Endometrium (tissue), 2 donors: ENCODE measurements at regions not wholly inside any gene's neighbourhood (a gene's known extent, or its start where the extent isn't known, plus 50 kb on each side); places are given as distances from the start of the nearest gene placed in this dataset.

Experiments
- FAIRE-seq: peaks from 2 replicates; lab custom pipeline; 2012; peaks lifted over from hg19 to GRCh38; lab: Jason Lieb, UNC
- donor health status: control.
- donor health status: control.

DNA sequence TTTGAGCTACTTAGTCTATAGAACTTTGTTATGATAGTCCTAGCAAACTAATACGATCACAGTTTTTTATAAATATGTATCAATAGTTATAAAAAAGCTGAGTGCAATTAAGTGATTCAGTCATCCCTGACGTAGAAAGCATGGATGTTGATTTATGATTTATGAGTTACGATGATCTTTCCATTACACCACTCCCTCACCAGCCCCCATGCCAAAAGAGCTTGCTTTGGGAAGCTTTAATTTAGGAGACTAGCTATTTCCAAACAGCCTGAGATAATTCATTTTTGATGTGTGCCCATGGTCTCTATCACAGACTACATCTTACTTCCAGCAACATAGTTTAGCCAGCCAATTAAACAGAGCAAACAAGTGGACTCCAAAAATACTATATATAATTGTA, 256.8 kb downstream of the GABRG2 start:
- no peak for FAIRE-seq

DNA sequence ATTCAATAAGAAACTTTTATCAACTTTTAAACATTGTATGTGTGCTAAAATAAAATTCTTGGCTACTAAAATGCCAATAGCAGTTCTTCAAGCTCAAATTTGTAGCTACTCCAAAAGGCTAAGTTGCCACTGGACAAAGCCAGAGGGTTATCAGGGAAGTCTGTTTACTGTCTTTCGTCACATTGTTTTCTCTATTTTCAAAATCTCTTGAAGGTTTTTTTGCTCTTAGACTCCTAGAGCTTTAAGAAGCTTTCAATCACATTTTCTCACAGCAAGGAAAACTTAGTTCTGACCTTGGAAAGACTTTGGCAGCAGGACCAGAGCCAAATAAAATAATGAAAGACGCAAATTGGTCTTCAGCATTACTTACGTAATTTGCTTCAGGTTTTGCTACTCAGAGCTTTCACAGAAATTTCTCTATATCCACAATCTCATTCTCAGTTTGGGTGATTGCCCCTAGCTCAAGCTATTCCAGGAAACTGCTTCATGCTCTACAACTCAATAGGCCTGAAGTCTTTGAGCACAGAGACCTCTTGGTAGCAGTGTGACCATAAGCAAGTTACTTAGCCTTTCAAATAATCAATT, 257.7 kb downstream of the GABRG2 start:
- FAIRE-seq: no peak

DNA sequence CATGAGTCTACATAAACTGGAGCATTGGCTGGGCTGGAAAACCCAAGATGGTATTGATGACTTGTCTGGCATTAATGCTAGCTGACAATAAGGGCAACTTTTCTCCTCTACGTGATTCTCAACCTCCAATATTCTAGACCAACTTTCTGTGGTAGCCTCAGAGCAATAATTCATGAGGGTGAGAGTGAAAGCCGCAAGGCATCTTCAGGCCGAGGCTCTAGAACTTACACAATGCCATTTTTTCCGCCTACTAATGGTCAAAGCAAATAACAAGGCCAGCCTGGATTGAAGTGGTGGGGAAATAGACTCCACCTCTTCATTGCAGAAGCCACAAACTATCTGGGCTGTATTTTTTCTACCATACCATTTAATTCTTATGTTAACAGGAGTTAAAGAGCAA, 267.4 kb downstream of the GABRG2 start:
- no peak for FAIRE-seq

DNA sequence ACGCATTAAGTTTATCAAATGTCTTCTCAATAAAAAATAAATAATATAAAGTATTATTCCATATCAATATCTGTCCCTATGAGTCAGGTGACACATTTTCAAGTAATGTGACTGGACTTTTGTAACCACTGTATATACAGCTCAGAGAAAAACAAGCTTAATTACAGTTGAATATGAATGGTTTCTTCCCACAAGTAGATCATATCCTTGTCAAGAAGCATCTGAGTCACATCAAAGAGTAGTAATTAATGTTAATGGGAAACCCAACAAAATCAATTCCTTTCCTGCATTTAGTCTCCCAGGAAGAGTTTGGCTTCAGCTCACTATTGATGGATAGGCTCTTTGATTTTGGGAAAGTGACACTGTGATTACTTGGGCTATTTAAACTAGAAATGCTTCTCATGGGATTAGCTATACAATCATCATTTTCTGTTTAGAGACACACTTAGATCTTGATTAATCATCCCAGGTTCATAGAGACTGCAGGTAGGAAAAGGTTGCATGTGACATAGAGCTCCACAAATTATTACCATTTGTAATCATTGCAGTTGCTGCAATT, 292.9 kb downstream of the GABRG2 start:
- no peak for FAIRE-seq

DNA sequence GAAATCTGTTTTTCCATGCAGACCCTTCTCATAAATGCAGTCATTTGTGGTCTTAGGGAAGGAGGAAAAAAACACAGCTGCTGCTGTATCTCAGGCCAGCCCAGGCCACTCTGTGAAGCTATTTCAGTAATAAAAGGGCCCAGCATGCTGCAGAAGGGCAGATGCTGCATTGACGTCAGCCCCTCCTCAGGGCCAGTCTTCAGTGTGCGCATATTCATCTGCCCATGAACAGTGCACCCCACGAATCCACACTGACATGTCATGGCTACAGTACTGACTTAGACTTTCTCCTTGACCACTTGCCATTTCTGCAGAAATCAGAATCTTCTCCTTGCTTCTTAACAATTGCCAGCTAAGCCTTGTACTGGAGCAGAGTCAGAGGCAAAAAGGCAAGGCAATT, 304.7 kb downstream of the GABRG2 start:
- FAIRE-seq: no peak

DNA sequence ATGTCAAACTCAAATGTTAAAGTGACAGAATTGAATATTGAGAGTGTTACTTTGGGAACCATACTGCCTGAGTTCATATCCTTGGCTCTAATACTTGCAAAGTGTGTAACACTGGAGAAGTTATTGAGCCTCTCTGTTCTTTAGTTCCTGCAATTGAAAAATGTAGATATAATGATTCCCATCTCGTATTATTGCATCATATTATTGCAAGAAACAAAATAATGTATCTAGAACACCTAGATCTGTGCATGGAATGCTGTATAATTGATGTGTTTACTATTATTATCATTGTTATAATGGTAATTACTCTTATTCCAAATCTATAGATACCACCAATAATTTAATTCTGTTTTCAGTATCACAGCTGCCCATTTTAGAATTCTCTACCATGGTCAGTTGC, 310.3 kb downstream of the GABRG2 start:
- FAIRE-seq: no peak

DNA sequence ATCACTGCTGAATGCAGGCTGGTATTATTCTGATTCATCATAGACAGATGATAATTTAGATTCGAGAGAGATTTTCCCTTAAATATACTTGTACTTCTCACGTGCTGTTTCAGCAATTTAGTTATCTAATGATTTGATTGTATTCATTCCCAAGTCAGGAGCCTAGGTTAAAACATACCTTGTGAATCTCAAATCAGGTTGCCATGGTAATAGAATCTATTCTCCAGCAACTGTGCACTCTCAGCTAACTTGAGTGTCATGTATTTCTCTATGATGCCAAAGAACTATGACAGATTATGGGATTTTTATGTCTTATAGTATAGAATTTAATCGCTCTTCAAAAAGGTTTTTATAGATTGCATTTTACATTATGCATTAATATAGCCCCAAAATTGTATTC, 315.3 kb downstream of the GABRG2 start:
- FAIRE-seq: no peak

DNA sequence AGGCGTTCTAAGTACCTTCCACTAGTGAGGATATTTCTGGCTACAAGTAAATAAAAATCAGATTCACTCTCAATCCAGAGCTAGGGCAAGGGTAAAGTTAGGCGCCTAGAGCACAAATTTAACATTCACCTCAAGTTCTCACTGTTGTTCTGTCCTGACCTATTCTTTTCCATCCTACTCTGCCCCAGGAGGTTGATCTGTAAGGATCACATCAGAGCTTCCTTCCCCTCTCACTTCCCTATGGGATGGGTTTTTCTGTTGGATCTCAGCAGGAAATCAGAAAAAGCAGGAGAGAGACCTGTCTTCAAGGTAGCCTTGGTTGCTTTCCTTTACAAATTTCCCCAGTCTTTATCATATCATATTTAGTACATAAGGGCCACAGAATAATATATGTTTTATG, 316.7 kb downstream of the GABRG2 start:
- no peak for FAIRE-seq

DNA sequence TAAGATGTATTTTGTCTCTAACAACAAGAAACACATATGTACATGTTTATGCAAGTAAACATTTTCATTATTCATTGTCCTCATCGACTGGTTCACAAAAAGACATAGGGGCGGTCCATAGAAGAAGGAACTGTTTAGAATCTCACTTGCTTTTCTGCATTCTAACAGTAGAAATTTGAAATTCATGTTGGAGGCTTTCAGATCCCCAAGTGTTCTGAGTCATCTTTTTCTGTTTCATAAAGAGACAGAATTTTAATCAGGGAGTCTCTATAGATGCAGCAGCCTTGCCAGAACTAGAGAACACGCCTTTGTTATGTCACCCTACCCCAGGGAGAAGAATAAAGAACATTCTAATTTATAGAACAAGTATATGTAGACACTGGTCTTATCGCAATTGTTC, 324.3 kb downstream of the GABRG2 start:
- FAIRE-seq: no peak

DNA sequence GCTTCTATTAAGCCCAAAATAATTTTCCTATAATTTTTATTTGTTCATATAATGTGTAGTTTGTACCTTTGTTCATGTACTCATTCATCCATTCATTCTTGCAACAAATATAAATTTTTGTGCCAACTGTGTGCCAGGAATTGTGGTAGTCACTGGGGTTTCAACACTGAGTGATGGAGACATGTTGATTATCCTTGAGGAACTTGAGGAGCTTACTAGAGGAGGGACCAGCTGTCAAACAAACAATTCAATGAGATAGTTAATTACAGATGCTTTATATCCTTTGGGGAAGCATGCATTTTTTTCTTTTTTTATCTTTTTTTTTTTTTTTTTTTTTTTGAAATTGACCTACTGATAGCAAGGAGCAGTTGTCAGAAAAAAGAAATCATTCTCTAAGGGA, 324.8 kb downstream of the GABRG2 start:
- FAIRE-seq: no peak

DNA sequence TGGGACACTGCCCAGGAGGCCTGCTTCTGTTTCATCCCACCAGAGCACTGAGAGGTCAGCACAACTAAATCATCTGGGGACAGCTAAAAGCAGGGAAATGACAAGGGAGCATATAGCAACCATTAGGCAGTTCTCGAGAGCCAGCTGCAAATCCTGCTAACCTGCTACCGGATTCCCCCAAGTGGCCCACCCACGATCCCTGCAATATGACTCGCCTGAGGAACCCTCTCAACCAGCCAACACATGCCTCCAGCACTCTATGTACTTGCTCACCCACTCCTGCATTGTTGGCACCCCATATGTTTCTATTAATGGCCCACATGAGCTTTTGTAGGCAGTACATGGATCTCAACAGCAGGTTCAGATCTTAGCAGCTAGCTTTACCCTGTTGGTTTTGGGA, 326.0 kb downstream of the GABRG2 start:
- FAIRE-seq: no peak

DNA sequence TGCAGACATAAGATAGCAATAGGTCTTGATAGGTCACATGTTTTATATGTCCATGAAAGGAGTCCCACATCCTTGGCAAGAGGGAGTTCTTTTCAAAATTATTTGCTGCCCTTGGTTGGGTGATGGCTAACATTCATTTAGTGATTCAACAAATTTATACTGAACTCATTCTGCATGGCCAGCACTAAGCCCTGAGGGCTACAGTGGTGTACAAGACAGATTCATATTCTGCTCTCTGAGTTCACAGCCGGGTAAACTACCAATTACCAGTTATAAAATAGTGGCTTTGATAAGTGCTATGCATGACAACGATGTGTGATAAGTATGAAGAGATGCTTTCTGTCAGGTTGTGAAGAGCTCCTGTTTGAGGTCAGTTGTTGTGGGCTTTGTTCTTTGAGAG, 340.0 kb downstream of the GABRG2 start:
- no peak for FAIRE-seq

DNA sequence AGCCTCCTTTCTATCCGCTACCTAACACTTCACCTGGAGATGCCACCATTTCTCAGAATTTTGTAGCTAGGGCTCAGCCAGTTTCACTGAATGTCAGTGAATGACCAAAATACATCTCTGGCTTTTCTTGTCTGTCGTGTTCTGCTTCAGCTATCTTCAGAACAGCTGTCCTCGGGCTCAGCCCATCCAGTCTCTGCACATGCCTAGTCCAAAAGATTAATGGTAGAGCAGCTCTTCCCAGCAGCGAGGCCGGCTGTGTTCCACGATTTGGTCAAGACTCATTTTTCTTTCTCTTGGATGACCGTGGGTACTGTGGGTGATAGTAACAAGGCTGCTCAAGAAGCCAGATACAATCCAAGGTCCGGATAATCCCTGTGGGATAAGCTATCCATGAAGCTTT, 342.8 kb downstream of the GABRG2 start:
- FAIRE-seq: no peak

DNA sequence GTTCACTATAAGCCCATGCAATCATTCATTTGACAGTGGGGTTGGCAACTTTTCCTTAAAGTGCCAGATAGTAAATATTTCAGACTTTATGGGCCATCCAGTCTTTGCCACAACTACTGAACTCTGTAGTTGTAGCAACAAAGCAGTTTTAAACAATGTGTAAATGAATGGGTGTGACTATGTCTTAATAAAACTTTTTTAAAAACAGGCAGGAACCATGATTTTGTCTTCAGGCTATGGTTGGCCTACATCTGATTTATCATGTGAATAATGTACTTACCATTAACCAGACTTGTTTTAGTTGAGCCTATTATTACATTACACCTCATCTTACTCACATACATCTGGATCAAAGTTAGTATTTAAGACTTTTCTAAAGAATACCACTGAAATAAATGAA, 361.6 kb downstream of the GABRG2 start:
- no peak for FAIRE-seq

DNA sequence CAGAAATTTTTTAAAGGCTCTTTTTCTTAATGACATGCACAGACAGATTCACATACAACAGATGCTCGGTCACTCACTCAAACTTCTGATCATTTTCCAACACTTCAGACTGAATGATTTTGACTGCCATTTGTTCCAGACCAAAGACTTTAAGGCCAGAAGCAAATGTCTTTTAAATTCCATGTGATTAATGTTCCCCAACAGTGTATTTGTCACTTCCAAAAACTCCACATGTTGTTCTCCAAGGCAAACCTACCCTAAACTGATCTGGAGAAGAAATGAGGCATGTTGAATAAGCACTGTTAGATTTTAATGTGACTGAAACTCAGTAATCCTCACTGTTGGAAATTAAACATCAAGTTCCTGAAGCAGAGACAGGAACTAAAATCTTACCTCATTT, 366.7 kb downstream of the GABRG2 start:
- no peak for FAIRE-seq

DNA sequence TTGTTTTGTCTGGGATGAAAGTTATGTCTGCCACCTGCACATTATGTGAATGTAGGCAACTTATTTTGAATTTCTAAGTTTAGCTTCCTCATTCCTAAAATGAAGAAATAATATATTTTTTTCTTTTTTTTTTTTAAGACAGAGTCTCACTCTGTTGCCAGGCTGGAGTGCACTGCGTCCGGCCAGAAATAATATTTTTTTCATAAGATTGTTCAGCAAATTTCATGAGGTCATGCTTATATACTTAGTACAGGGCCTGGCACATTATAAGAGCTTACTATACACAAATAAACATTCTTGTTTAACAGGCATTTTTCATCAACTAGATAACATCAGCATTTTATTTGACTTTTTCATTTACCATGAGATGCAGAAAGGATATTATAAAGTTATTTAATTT, 368.5 kb downstream of the GABRG2 start:
- no peak for FAIRE-seq

DNA sequence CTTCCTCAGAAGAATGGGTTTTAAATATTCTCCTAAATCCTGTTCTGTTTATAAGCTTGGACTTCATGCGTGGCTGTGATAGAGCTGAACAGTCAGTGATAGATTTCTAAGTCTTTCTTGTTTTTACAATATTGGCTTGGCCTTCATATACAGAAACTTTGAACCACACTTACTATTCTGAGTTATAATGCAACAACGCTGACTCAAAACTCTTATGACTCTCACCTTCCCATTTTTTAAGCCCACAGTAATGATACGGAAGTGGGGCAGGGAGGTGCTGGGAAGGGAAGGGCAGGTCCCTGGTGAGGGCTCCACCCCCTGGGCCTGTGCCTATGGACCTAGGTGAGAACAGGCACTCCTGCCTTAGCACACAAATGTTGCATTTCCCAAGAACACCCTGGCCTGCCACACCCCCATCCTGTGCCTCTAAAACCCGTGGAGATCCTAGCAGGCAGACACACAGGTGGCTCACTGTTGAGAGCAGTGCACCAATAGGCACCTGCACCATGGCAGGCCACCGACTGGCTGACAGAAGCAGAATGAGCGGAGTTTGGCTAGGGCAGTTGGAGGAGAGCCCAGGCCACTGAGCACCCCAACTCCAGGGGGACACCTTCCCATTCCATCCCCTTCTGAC, 376.7 kb downstream of the GABRG2 start:
- no peak for FAIRE-seq

DNA sequence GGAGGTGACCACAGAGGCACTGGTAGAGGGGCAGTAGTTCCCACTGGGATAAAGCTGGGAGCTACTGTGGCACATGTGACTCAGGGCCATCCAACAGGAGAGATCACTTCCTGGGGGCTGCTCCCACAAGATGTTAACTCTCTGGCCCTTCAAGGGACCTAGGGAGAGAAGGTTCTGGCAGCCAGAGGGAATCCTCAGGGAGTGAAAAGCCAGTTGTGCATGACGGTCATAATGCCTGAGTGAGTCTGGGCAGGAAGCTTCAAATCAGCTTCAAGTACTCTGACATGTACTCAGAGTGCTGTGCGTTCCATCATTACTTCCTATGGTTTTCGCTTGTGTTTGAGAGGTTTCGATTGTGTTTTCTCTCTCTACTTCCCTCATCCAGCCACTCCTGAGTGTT, 388.5 kb downstream of the GABRG2 start:
- FAIRE-seq: no peak

DNA sequence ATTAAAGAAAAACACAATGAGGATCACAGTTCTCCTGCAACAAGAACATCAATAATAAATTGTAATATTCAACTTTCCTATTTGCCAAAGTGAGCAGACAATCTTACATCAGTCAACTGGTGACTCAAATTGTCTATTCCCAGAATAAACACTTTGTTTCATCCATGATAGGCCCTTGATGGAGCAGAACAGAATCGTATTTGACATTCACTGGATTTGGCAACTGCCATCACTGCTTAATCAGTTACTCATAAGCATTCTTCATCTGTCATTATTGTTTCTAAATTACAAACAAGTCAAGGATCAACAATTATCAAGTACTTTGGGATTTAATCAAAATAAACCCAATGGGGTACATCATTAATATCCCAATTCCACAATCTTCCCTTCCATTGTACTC, 398.4 kb downstream of the GABRG2 start:
- FAIRE-seq: no peak

DNA sequence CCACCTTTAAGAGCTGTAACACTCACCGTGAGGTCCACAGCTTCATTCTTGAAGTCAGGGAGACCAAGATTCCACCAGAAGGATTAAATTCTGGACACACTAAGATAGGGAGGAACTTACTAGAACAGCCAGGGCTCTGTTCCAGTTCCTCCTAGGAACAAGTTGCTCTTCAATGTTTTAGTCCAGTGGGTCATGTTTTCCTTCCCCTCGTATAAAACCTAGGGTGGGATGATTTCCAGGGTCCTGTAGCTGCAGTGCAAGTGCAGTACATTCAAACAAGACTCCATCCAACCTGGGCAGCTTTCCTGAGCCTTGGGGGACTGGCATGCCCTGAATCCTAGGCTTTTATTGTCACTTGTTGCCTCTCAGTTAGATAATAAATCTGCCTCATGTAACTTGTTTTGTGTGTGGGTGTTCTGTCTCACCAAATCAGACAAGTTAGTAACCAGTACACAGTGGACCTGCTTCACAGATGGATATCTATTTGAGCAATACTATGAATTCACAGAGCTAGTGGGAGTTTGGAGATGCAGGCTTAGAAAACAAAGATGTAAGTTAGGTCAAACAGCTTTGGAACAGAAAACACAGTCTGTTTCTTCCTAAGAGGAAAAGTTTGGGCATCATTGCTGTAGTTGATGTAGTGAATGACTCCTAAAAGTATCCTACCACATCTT, 405.6 kb downstream of the GABRG2 start:
- peak; percentile 26 for FAIRE-seq

DNA sequence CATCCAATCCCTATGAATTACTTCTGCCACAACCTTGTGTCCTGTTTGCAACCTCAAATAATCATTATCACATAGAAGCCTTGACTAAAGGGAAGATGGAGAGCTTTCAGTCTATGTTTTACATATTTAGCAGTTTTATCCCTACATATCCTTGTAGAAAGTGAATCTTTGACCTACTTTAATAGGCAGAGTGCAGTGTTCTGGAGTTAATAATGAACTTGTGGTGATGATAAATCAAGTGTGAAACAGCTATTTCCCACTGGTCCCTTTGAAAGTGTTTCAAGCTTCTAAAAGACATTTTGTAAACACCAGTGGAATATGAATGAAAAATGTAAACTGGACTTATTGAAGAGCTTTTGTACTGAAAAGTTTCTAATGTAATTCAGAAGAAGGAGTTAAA, 406.7 kb downstream of the GABRG2 start:
- FAIRE-seq: no peak

DNA sequence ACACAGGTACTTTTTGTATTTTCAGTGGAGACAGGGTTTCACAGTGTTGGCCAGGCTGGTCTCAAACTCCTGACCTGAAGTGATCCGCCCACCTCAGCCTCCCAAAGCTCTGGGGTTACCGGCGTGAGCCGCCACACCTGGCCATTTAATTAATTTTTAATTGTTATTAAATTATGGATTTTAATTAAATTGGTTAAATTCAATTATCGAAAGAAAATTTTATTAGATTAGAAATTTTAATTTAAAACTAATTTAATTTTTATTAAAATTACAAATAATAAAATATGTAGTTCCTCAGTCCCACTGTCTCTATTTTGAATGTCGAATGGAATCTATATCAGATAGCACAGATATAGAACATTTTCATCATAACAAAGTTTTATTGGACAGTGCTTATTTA, 416.5 kb downstream of the GABRG2 start:
- FAIRE-seq: no peak

DNA sequence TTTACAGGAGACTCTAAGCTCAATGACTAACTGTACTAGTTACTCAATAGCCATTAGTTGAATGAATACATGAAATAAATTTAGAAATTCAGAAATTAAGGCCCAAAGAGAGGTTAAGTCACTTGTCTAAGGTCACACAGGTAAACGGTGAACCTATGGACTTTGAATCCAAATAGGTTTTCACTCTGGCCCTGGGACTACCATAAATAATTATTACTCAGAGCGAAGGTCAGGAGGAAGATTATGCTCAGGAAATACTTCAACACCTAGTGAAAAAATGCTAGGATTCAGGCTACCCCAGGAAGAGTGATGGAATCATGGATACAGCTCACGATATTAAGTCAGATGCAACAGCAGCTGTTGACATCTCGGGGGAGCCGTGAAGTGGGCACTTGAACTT, 417.4 kb downstream of the GABRG2 start:
- FAIRE-seq: no peak
